ENCODE measurements at regions not wholly inside any gene's neighbourhood (a gene's known extent, or its start where the extent isn't known, plus 50 kb on each side); places are given as distances from the start of the nearest gene placed in this dataset.

DNA sequence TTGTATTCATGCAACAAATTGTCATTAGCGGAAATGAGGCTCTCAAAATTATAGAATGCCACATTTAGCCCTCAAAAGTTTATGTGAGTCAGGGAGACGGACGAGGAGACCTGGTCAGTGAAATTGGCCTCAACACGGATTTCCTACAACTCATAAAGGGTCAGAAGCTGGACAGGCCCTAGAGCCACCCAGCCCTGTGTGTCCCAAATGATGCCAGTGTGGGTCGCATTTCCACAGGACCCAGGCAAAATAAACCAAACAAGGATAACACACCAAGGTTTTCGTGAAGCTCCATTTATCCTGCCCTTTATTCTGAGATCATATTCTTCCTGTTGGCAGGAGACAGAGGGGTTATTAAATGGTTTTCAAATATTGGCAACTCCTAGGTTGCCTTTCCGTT lies 72.0 kb upstream of the COL5A1 start:
- Histone ChIP-seq H3K4me3 (replicated peaks in 1 of 3) (no peak overlapping the region), H3K36me3 (no peaks in the 10 kb centered on the region), H3K27me3 (no peaks in the 10 kb centered on the region), H3K27ac (no peak overlapping the region), H3K4me1 (no peaks in the 10 kb centered on the region), H3K9me3 (no peaks in the 10 kb centered on the region)
- no peak for DNase-seq
- TF ChIP-seq, protein P1, sequence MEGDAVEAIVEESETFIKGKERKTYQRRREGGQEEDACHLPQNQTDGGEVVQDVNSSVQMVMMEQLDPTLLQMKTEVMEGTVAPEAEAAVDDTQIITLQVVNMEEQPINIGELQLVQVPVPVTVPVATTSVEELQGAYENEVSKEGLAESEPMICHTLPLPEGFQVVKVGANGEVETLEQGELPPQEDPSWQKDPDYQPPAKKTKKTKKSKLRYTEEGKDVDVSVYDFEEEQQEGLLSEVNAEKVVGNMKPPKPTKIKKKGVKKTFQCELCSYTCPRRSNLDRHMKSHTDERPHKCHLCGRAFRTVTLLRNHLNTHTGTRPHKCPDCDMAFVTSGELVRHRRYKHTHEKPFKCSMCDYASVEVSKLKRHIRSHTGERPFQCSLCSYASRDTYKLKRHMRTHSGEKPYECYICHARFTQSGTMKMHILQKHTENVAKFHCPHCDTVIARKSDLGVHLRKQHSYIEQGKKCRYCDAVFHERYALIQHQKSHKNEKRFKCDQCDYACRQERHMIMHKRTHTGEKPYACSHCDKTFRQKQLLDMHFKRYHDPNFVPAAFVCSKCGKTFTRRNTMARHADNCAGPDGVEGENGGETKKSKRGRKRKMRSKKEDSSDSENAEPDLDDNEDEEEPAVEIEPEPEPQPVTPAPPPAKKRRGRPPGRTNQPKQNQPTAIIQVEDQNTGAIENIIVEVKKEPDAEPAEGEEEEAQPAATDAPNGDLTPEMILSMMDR (IDR thresholded peaks at IDR 0.05): no peak
- TF ChIP-seq POLR2A (IDR thresholded peaks at IDR 0.05): no peak
- intact Hi-C loops (cut with DNase I): no loop called here
- 92 to 96% methylated on average over 7 of the region's 7 CpGs for WGBS, 2 donors

DNA sequence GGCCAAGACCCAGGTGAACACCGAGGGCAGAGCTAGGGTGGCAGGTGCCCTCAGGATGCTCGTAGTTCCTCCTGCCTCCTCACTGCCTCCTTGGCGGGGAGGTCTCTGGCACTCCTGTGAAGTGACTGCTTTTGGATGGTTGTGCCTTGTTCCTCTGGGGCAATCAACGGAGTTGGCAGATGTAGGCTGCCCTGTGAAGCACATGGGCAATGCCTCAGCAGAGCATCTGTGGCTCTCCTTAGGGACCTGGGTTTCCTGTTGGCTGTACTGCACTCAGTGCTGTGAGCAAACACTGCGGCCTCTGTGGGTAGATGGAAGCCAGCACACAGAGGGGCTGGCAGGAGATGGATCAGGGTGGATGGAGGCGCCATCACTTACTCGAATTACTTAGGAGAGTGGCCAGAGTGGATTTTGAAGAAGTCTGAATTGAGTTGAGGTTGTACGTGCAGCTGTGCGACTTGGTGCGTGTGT lies 71.4 kb upstream of the COL5A1 start:
- Histone ChIP-seq H3K9me3 (no peaks in the 10 kb centered on the region), H3K4me3 (replicated peaks in 1 of 3) (no peak overlapping the region), H3K4me1 (no peaks in the 10 kb centered on the region), H3K27me3 (no peaks in the 10 kb centered on the region), H3K27ac (no peak overlapping the region), H3K36me3 (no peaks in the 10 kb centered on the region)
- TF ChIP-seq POLR2A (IDR thresholded peaks at IDR 0.05): no peak
- TF ChIP-seq, protein P1 (IDR thresholded peaks at IDR 0.05): no peak
- 51 to 52% methylated on average over 7 of the region's 10 CpGs for WGBS, 2 donors
- intact Hi-C loops (cut with DNase I): no loop called here
- DNase-seq: no peak

DNA sequence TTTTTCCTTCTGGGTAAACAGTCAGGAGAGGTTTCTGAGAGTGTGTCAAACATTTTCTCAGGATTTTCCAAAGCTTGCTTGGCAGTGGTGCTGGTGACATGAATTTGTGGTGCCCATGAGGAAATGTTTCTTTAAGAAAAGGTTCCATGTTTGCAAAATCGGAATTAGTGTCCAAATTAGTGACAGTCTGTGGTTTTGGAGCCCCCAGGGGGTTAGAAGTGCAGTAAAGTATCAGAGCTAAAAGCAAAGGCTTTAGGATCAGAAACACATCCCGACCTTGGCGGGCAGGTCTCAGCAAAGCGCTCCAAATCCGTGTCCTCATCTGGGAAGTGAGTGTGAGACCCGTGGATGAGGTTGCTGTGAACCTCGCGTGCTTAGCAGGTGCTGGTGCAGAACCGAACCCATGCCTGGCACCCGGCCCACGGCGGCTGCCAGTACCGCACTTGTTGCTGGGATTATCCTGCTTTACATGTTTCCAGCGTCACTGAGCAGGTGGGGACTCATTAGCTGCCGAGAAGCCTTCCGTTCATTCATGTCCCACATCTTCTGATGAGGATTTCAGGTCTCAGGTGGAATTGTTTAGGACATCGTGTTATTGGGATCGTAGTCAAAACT lies 70.8 kb upstream of the COL5A1 start:
- intact Hi-C loops (cut with DNase I): no loop called here
- Histone ChIP-seq H3K4me1 (no peaks in the 10 kb centered on the region), H3K27ac (no peak overlapping the region), H3K36me3 (no peaks in the 10 kb centered on the region), H3K27me3 (no peaks in the 10 kb centered on the region), H3K9me3 (no peaks in the 10 kb centered on the region), H3K4me3 (replicated peaks in 1 of 3) (no peak overlapping the region)
- TF ChIP-seq, protein P1 (IDR thresholded peaks at IDR 0.05): no peak
- TF ChIP-seq POLR2A (IDR thresholded peaks at IDR 0.05): no peak
- WGBS, 2 donors: 51 to 54% methylated on average over 14 to 18 of the region's 18 CpGs
- no peak for DNase-seq

DNA sequence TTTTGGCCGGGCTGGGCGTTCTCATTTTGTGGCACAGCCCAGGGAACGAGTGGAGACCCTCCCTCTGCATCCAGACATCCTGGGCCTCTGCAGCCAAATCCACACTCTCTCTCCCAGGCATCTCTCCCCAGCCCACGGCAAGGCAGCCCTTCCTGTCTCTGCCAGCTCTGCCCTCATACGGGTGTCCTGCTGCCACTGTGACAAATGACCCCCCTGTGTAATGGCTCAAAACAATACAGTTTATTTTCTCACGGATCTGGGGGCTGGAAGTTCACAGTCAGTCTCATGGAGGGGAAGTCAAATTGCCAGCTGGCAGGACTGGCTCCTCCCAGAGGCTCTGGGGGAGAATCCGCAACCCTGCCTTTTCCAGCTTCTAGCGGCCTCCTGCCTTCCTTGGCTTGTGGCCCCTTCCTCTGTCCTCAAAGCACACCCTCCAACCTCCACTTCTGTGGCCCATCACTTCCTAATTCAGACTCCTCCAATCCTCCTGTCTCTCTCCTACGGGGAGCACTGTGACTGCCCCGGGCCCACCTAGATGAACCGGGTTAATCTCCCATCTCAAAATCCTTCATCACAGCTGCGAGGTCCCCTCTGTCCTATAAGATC lies 70.2 kb upstream of the COL5A1 start:
- Histone ChIP-seq H3K27me3 (no peaks in the 10 kb centered on the region), H3K27ac (no peak overlapping the region), H3K4me3 (replicated peaks in 1 of 3) (no peak overlapping the region), H3K9me3 (no peaks in the 10 kb centered on the region), H3K4me1 (no peaks in the 10 kb centered on the region), H3K36me3 (no peaks in the 10 kb centered on the region)
- WGBS, 2 donors: 74 to 80% methylated on average over 12 of the region's 12 CpGs
- DNase-seq: no peak
- TF ChIP-seq, protein P1 (IDR thresholded peaks at IDR 0.05): no peak
- no peak for TF ChIP-seq POLR2A (IDR thresholded peaks at IDR 0.05)
- intact Hi-C loops (cut with DNase I): no loop called here

Measured in thyroid gland (tissue), 4 donors.